ENCODE measurements at regions not wholly inside any gene's neighbourhood (a gene's known extent, or its start where the extent isn't known, plus 50 kb on each side); places are given as distances from the start of the nearest gene placed in this dataset.

- TF ChIP-seq CTCF (IDR thresholded peaks at IDR 0.05) (no peak), POLR2A (IDR thresholded peaks at IDR 0.05) (no peak)
Observed at GRCh38 chr4:123600987-123601904, 204.7 kb downstream of the SPRY1 start.
